Adrenal gland (tissue), 9 donors: ENCODE measurements at regions not wholly inside any gene's neighbourhood (a gene's known extent, or its start where the extent isn't known, plus 50 kb on each side); places are given as distances from the start of the nearest gene placed in this dataset.

Experiments used
- DNase-seq, 7 donors: peaks; one replicate each; pipeline ENCODE4 v3.0.0-alpha.2; 2019 to 2020
- H3K27ac ChIP-seq, 5 donors: fragments of 200-600 bp; sonication (generic) in 4 of 5; 1 replicate in 3 of 5; 2 replicates in 2 of 5; pipeline versions ENCODE4 v1.5.1 to v1.8.0; 2016 to 2020; ENCODE audit warnings: mild to moderate bottlenecking in 1 of 5
- H3K27me3 ChIP-seq: fragments of 200-600 bp; 2 replicates; pipeline ENCODE4 v1.8.0; 2021
- H3K36me3 ChIP-seq, 2 donors: fragments of 200-600 bp; replicated peaks in 1 of 2; 1 replicate in 1 of 2; 2 replicates in 1 of 2; pipeline versions ENCODE4 v1.5.1 to v1.8.0; 2018 to 2022
- H3K4me1 ChIP-seq, 2 donors: fragments of 200-600 bp; replicated peaks in 1 of 2; 1 replicate in 1 of 2; 2 replicates in 1 of 2; pipeline versions ENCODE4 v1.5.1 to v1.8.0; 2018 to 2021
- H3K4me3 ChIP-seq, 4 donors: fragments of 200-600 bp; sonication (generic) in 3 of 4; one replicate each; pipeline ENCODE4 v1.5.1; 2016 to 2018
- H3K9me3 ChIP-seq, 3 donors: fragments of 200-600 bp; sonication (generic) in 1 of 3; replicated peaks in 1 of 3; 1 replicate in 2 of 3; 2 replicates in 1 of 3; pipeline versions ENCODE4 v1.5.1 to v1.8.0; 2016 to 2021
- POLR2A ChIP-seq, 2 donors: fragments of 450-650 bp; IDR thresholded peaks; one replicate each; pipeline ENCODE4 v1.6.1; 2017; ENCODE audit warnings: antibody characterized with exemption in 2 of 2, mild to moderate bottlenecking in 2 of 2, moderate library complexity in 1 of 2
- WGBS, 4 donors: extraction: QIAGEN DNeasy Blood & Tissue Kit in 2 of 4; methylation state at CpG; one replicate each; pipeline versions ENCODE4 v1.1.5 to v1.1.7; 2013 to 2017; 5-methylcytosine and 5-hydroxymethylcytosine counted together
- intact Hi-C, 2 donors: fragments of 100-400 bp; cut with DNase I; formaldehyde crosslinking; loops; one replicate each; pipeline versions ENCODE4 v1.14.1 to v1.15.0; 2022 to 2023
- TF ChIP-seq, protein P1 (sequence below), 6 experiments: fragments of 450-650 bp in 4 of 6; fragments of 200-600 bp in 2 of 6; sonication (generic) in 1 of 6; IDR thresholded peaks; 1 replicate in 5 of 6; 2 replicates in 1 of 6; pipeline versions ENCODE4 v1.5.1 to v1.8.0; 2016 to 2021; ENCODE audit warnings: antibody characterized with exemption in 6 of 6, mild to moderate bottlenecking in 2 of 6, moderate library complexity in 1 of 6
- donor health status: healthy with polysubstance abuse.
- donor health status: Bipolar disorder and iron deficiency.
- donor health status: DM: yes; HTN: yes; CAD: no.
- donor health status: DM: no; HTN: no; CAD: no.
- donor health status: DM: no; HTN: no; CAD: no.

DNA sequence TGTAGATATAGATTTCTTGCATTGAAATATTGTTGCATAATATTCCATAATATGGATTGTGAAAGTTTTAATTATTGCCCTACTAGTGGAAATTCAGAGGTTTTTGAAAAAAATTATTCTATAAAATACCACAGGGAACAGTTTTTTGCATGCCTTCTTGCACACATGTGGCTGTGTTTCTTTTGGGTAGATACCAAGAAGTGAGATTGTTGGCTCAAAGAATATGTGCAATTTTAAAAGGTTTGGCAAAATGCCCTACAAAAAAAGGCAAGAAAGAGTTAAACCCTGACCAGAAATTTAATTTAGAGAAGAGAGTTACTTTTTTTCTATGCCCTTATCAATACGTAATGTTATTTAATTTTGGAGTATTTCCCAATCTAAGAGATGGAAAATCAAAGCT is 270.8 kb upstream of the DAPK1 start:
- Histone ChIP-seq H3K4me3 (no peak overlapping the region), H3K36me3 (no peaks in the 10 kb centered on the region), H3K27ac (no peak overlapping the region), H3K27me3 (peaks cover 1% of the 10 kb centered on the region), H3K9me3 (no peaks in the 10 kb centered on the region), H3K4me1 (peaks cover 0 to 4% of the 10 kb centered on the region in 2 donors)
- TF ChIP-seq POLR2A (IDR thresholded peaks at IDR 0.05): no peak
- TF ChIP-seq, protein P1, sequence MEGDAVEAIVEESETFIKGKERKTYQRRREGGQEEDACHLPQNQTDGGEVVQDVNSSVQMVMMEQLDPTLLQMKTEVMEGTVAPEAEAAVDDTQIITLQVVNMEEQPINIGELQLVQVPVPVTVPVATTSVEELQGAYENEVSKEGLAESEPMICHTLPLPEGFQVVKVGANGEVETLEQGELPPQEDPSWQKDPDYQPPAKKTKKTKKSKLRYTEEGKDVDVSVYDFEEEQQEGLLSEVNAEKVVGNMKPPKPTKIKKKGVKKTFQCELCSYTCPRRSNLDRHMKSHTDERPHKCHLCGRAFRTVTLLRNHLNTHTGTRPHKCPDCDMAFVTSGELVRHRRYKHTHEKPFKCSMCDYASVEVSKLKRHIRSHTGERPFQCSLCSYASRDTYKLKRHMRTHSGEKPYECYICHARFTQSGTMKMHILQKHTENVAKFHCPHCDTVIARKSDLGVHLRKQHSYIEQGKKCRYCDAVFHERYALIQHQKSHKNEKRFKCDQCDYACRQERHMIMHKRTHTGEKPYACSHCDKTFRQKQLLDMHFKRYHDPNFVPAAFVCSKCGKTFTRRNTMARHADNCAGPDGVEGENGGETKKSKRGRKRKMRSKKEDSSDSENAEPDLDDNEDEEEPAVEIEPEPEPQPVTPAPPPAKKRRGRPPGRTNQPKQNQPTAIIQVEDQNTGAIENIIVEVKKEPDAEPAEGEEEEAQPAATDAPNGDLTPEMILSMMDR (IDR thresholded peaks at IDR 0.05): no peak
- WGBS, 4 donors: 63 to 71% (median 68%) methylated on average over 1 of the region's 1 CpG
- DNase-seq: no peak
- intact Hi-C loops: no loop called here

DNA sequence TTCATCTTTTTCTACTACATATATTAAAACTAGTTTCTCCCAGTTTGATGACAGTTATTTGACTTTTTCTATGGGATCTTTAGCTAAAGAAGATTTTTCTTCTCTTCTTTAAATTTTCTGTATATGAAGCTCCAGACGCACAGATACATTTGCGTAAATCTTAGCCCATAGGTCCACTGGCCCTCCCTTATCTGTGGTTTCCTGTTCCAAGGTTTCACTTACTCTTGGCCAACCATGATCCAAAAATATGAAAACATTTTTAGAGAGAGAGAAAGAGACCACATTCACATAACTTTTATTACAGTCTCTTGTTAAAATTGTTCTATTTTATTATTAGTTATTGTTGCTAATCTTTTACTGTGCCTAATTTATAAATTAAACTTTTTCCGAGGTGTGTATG is 270.2 kb upstream of the DAPK1 start:
- H3K9me3 ChIP-seq: no peaks in the 10 kb centered on the region
- peaks cover 2% of the 10 kb centered on the region for H3K27me3 ChIP-seq
- TF ChIP-seq, protein P1 (IDR thresholded peaks at IDR 0.05): no peak
- no peak for TF ChIP-seq POLR2A (IDR thresholded peaks at IDR 0.05)
- intact Hi-C loops: no loop called here
- H3K4me1 ChIP-seq: peaks cover 0 to 4% of the 10 kb centered on the region in 2 donors
- no peaks in the 10 kb centered on the region for H3K36me3 ChIP-seq
- H3K4me3 ChIP-seq: no peak overlapping the region
- DNase-seq: no peak
- no peak overlapping the region for H3K27ac ChIP-seq
- 75 to 79% (median 75%) methylated on average over 3 of the region's 3 CpGs for WGBS, 4 donors

DNA sequence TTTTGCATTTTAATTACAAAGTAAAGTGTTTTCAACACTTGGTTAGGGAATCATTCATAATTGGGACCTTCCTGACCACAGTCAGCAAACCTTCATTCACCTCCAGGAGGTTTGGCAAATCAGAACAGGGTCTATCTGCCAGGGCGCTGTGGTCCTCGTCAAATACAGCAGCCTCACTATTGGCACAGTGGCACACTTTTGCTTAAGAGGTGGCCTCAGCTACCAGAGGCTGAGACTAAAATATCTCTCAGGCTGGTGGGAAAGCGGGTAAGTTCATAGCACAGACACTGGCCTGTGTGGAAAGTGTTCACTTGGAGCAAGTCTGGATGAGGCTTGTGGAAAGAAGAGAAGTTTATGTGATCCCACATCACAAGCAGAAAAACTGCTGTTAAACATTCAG is 268.6 kb upstream of the DAPK1 start:
- no peak for DNase-seq
- Histone ChIP-seq H3K4me1 (no peaks in the 10 kb centered on the region), H3K36me3 (no peaks in the 10 kb centered on the region), H3K27ac (no peak overlapping the region), H3K9me3 (no peaks in the 10 kb centered on the region), H3K4me3 (no peak overlapping the region), H3K27me3 (peaks cover 2% of the 10 kb centered on the region)
- TF ChIP-seq POLR2A (IDR thresholded peaks at IDR 0.05): no peak
- TF ChIP-seq, protein P1 (IDR thresholded peaks at IDR 0.05): no peak
- intact Hi-C loops: no loop called here
- WGBS, 4 donors: 80 to 87% (median 82%) methylated on average over 3 of the region's 3 CpGs

DNA sequence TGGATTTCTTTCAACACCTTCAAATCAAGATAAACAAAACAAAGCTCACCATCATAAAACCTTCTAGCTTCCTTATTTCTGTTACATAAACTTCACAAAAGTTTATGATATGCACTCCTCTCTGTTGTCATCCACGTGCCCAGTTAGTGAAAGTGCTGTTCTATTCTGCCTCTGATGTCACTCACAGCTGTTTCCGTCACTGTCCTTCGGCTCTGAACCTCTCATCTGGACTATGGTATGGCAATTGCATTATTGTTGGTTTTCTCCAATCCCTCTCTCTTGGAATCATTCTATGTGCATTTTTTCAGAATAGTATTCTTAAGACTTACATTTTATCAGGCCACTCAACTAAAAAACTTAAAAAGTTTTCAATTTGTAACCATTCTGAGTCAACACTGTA is 264.2 kb upstream of the DAPK1 start:
- no peaks in the 10 kb centered on the region for H3K4me1 ChIP-seq
- H3K9me3 ChIP-seq: no peaks in the 10 kb centered on the region
- 79 to 92% (median 88%) methylated on average over 3 of the region's 3 CpGs for WGBS, 4 donors
- H3K4me3 ChIP-seq: no peak overlapping the region
- no peak for DNase-seq
- no peaks in the 10 kb centered on the region for H3K36me3 ChIP-seq
- TF ChIP-seq, protein P1 (IDR thresholded peaks at IDR 0.05): no peak
- TF ChIP-seq POLR2A (IDR thresholded peaks at IDR 0.05): no peak
- intact Hi-C loops: no loop called here
- H3K27ac ChIP-seq: no peak overlapping the region
- H3K27me3 ChIP-seq: peaks cover 5% of the 10 kb centered on the region
